HG02943 (cell line): ENCODE measurements at regions not wholly inside any gene's neighbourhood (a gene's known extent, or its start where the extent isn't known, plus 50 kb on each side); places are given as distances from the start of the nearest gene placed in this dataset.
A peak's percentile ranks its signal among the peaks of the same experiment; 100 is the strongest.
"Not testable (repeated sequence)": the region's sequence is repeated elsewhere in the genome, so short reads cannot be mapped to it uniquely, and the experiment has no call there.

Experiments
- ATAC-seq: cut with Tn5 transposase; IDR thresholded peaks from one replicate; pipeline ENCODE4 v1.9.1; 2021; ENCODE audit warnings: mild to moderate bottlenecking, low read depth, moderate library complexity; ENCODE audit not compliant: unreplicated experiment

- ATAC-seq, result no peak
Observed at GRCh38 chr21:14903172-14903865, 161.5 kb downstream of the NRIP1 start.

- no peak for ATAC-seq
Observed at GRCh38 chr21:14901482-14901958, 163.3 kb downstream of the NRIP1 start.

DNA sequence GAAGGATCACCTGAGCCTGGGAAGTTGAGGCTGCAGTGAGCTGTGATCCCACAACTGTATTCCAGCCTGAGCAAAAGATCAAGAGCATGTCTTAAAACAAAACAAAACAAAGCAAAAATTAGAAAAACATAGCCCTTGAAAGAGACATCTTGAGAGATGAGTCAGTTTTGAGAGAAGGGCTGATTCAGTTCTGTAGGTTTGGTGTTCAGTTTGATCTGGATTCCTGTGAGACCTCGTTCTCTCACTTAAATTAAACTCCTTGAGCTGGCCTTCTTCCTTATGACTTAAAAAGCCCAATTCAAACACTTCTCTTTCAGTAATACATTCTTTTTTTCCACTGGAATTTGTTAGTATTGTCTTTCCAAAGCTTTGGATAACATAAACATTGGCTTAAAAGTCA lies 164.2 kb downstream of the NRIP1 start:
- ATAC-seq, result no peak

DNA sequence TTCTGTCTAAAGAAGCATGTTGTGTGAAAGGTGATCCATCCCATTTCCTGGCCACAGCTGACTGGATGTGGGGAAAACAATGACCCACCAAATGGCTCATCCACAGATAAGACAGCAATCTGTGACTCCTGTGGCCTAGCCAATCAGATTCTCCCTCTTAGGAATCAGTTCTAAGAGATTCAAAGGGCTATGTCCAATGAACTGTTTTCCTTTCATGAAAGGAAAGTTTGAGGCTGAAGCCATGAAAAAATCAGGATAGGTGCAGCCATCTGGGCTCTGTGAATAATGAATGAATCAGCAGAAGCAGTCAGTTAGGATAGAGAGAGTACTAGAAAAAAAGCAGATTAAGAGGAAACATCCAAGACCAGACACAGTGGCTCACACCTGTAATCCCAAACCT lies 164.7 kb downstream of the NRIP1 start:
- no peak for ATAC-seq

- ATAC-seq, result no peak
Observed at GRCh38 chr21:14895792-14896191, 169.0 kb downstream of the NRIP1 start.

- no peak for ATAC-seq
Observed at GRCh38 chr21:14890141-14890540, 174.7 kb downstream of the NRIP1 start.

- no peak for ATAC-seq
Observed at GRCh38 chr21:14889080-14889810, 175.6 kb downstream of the NRIP1 start.

- ATAC-seq, result no peak
Observed at GRCh38 chr21:14888202-14888601, 176.6 kb downstream of the NRIP1 start.

DNA sequence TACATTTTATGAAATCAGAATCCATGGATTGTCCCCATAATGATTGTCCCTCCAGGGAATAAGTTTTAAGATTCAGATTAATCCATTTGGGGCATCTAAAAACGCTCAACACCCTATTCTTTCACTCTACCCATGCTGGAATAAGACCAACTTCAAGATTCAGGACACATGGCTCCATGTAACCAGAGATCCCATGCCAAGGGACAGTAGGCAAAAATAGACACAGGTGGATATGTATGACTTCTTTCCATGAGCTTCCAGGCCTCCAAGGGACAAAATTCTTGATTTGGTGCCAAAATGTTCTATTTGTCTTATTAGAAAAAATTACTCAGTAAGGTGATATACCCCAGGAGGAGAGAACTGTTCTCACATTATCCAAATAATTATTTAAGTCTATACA lies 178.8 kb downstream of the NRIP1 start:
- no peak for ATAC-seq

- no peak for ATAC-seq
Observed at GRCh38 chr21:14883351-14883750, 181.4 kb downstream of the NRIP1 start.

- not testable (repeated sequence) for ATAC-seq
Observed at GRCh38 chr21:14882545-14882944, 182.3 kb downstream of the NRIP1 start.

- no peak for ATAC-seq
Observed at GRCh38 chr21:14881863-14882499, 182.8 kb downstream of the NRIP1 start.

DNA sequence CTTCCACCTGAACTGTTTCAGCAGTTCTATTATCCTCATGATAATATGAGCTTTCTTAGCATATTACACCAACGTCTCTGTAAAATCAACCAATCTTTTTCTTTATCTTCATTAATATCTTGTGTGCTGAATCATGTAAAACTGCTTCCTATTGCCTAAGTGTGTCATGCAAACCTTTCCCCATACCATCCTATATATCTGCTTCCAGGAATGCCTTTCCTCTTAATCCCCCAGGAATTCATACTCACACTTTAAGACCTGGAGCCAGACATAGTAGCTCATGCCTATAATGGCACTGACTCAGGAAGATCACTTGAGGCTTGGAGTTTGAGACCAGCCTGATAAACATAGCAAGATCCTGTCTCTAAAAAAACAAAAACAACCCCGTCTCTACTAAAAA lies 183.9 kb downstream of the NRIP1 start:
- ATAC-seq, result no peak

- no peak for ATAC-seq
Observed at GRCh38 chr21:14879458-14879857, 185.3 kb downstream of the NRIP1 start.

DNA sequence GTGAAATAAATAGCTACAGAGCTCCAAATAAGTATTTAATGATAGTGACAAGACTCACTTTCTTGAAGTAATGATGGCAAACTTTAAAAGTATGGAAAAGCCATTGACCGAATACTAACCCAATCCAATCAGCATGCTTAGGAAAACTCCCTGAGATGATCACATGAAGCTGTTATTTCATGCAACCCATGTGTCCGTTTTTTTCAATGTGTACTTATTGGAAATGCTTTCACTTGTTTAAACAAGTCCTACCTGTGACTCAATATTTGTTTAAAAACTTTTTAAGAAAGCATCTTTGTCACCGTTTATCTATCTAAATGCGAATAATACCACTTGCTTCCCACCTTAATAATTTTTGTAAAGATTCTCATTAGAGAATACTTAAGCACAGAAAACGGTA lies 185.8 kb downstream of the NRIP1 start:
- ATAC-seq, result no peak

DNA sequence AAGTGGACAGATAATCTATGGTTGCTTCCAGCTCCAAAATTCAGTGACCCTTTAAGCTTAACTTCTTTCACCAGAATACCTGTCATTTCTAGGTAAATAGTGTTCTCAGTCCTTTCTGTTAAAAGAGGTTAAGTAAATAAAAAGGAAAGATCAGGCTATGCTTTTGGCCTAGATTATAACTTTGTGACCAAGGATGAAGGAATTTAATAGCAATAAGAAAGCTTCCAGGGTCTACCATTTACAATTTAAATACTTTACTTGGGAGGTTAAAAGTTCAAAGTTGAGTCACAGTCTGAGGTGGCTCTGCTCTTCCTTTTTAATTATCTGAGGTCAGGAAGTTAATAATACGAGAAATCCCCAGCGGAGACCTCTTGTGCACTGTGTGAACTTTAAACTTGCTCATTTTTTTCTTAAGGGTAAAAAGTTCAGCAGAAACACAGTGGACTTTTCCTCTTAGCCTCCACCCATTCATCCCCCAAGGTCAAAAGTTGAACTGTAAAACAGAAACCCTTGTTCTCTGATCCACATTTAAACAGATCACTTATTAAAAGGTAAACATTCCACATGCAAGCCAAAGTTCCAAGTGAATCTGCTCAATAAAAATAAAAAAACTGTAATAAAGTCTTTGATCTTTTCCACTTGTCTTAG lies 187.1 kb downstream of the NRIP1 start:
- ATAC-seq, result peak; percentile 39

DNA sequence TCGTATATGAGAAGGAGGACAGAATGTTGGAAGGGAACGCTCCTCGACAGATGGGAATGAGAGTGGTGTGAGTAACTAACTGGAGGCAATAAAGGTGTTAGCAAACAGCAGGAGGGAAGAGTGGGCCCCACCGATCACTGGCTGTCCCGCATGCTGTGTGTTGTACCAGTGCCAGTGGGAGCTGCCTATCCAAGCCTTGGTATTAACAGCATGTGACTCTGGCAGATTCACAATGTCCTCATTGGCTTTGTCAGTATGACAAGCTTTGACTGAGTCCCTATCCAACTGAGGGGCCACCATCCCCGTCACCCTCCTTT lies 188.3 kb downstream of the NRIP1 start:
- no peak for ATAC-seq

GRCh38 chr21:14875704-14876523 lies 188.9 kb downstream of the NRIP1 start:
- ATAC-seq, result peak; percentile 65

- no peak for ATAC-seq
Observed at GRCh38 chr21:14875186-14875585, 189.6 kb downstream of the NRIP1 start.

GRCh38 chr21:14874379-14874778 lies 190.4 kb downstream of the NRIP1 start:
- no peak for ATAC-seq
